ENCODE measurements at regions not wholly inside any gene's neighbourhood (a gene's known extent, or its start where the extent isn't known, plus 50 kb on each side); places are given as distances from the start of the nearest gene placed in this dataset.

GRCh38 chr17:77640916-77641605 is 317.4 kb upstream of the TNRC6C start:
- Histone ChIP-seq H3K36me3 (ENCODE audit: control insufficient read depth, insufficient read depth, low read length) (no peaks in the 10 kb centered on the region), H3K79me2 (ENCODE audit: control insufficient read depth, insufficient read depth, low read length) (no peaks in the 10 kb centered on the region), H4K20me1 (replicated peaks; ENCODE audit: control insufficient read depth, insufficient read depth, low read length) (0 out of 2 replicates have a peak, but pooled peaks cover 4% of the 10 kb centered on the region), H3K4me3 (no peak overlapping the region), H3K9me1 (ENCODE audit: control insufficient read depth, insufficient read depth, low read length) (no peaks in the 10 kb centered on the region), H3K27ac (ENCODE audit: extremely low read depth, low read depth, low read length) (no peak overlapping the region), H3K9me3 (replicated peaks; ENCODE audit: control insufficient read depth, insufficient read depth, low read depth, low read length) (no peaks in the 10 kb centered on the region), H3K9ac (ENCODE audit: insufficient read depth in 1 of 2, low read depth in 2 of 2, low read length in 2 of 2) (no peak overlapping the region), H3K4me1 (replicated peaks in 1 of 2; ENCODE audit: control insufficient read depth in 2 of 2, insufficient read depth in 2 of 2, low read length in 2 of 2) (no peaks in the 10 kb centered on the region), H3K27me3 (ENCODE audit: control insufficient read depth in 2 of 2, insufficient read depth in 2 of 2, low read length in 2 of 2) (peaks cover 21 to 80% of the 10 kb centered on the region in 2 experiments; a peak in 4 of 5 replicates), H3K4me2 (ENCODE audit: insufficient read depth, low read length) (no peak overlapping the region), H2AFZ (ENCODE audit: low read depth, low read length) (no peak overlapping the region)
- ChIA-PET CTCF (ENCODE audit: low intra/inter-chr PET ratio) (no interaction called here), POLR2A (interaction anchor here (0.6 to 1.0 kb wide), 4 partner anchors 8 to 1085 kb away, joined by 3 to 5 read pairs (median 3); no protein-coding TSS in a partner anchor)
- DNase-seq (ENCODE audit: extremely low read depth in 1 of 4, low spot score in 3 of 4) = no peak
- intact Hi-C loops (cut with micrococcal nuclease) (no loop called here), in situ Hi-C loops (cut with MboI) (no loop called here)
- no TSS peak for BruUV-seq (replicated peaks)
- no peak for TF ChIP-seq ZBTB11 (CRISPR knock-in tag; IDR thresholded peaks at IDR 0.05)
- no peak for TF ChIP-seq ZNF263 (CRISPR knock-in tag; IDR thresholded peaks at IDR 0.05; ENCODE audit: borderline replicate concordance)
- TF ChIP-seq POU5F1 (IDR thresholded peaks at IDR 0.05; ENCODE audit: borderline replicate concordance, low read depth, low read length, partially characterized antibody) = no peak
- no peak for ATAC-seq
- WGBS (ENCODE audit: insufficient coverage, low coverage, missing lambda C conversion rate) = under 1% methylated on average over 8 of the region's 8 CpGs
- no peak for FAIRE-seq
